GM03348 (cell line): ENCODE measurements at regions not wholly inside any gene's neighbourhood (a gene's known extent, or its start where the extent isn't known, plus 50 kb on each side); places are given as distances from the start of the nearest gene placed in this dataset.
"Not testable (repeated sequence)": the region's sequence is repeated elsewhere in the genome, so short reads cannot be mapped to it uniquely, and the experiment has no call there.

ENCODE experiments used
- DNase-seq: peaks from one replicate; pipeline ENCODE4 v3.0.0; 2012; ENCODE audit warnings: low spot score

DNA sequence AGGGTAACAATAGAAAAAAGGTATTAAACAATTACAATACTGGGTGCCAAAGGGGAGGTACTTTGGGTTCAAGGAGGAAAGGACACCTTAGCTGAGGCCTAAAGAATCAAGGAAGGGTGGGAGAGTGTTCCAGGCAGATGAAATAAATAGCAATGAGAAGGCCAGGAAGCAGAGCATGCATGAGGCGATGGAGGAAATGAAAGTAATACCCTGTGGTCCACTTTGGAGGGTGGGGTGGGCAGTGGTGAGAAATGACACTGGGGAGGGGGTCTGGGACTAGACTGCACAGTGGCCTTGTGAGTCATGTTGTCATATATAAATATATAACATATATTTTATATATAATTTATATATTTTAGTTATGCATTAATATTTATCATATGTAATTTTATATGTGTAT, 55.9 kb downstream of the BHLHE40 start:
- DNase-seq = no peak

DNA sequence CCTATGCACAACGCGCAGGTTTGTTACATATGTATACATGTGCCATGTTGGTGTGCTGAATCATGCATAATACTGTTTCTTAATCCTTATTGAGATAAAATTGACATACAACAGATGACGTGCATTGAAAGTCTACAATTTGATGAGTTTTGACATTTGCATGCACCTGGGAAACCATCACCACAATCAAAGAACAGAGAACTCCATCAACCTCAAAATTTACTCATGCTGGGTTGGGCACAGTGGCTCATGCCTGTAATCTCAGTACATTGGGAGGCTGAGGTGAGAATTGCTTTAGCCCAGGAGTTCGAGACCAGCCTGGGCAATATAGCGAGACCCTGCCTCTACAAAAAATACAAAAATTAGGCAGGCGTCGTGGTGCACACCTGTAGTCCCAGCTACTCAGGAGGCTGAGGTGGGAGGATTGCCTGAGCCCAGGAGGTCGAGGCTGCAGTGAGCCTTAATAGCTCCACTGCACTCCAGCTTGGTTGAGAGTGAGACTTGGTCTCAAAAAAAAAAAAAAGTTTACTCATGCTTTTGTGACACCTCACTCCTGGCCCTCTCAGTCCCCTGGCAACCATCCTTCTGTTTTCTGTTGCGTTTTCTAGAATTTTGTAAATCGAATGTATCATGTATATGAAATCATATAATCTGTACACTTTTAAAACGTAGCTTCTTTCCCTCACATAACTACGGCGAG, 56.6 kb downstream of the BHLHE40 start:
- DNase-seq = no peak

DNA sequence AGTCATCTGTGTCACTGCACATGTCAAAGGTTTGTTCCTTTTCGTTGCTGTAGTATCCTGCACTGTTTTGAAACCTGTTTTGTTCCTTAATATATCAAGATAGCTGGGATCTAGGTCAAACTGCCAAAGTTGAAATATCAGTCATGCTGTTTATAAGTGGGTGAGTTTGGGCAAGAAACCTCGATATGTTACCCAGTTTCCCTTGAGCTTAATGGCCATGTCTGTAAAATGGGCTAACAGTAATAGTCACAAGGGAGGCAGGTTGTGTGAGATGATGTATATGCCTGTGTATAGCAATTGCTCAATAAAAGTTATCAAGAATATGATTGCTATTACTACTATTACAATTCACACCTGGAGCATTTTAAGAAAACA, 57.1 kb downstream of the BHLHE40 start:
- no peak for DNase-seq

DNA sequence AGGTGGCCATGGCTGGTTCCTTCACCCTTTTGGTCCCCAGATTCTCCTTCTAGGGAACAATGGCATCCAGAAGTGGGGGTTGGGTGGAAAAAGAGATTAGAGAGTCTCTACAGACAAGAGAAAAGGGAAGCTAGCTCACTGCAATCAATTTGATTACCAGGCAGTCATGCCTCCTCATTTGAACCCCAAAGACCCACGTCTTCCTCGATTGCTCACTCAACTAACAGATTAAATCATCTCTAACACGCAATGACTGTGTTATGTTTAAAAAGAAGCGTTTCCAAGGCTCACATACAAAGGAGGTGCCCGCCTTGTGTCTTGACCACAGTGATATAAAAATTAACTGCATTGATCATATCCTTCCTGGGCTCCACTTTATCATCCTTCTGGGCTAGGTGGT, 57.6 kb downstream of the BHLHE40 start:
- no peak for DNase-seq

DNA sequence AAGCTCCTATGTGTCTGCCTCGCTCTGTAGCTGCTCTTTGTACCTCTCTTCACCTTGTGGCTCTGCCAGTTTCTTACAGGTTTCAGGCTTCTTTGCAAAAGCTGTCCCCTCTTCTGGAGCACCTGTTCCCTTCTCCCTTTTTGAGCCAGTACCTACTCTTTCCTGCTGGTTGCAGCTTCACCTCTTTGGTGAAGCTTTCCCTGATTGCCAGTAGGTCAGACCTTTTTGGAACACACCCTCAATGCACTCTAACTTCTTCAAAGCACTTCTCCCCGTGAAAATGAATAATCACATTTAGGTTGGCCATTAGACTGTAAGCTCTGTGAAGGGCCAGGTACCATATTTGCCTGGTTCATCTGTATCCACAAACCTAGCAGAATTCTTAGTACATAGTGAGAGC, 60.3 kb downstream of the BHLHE40 start:
- DNase-seq = no peak

DNA sequence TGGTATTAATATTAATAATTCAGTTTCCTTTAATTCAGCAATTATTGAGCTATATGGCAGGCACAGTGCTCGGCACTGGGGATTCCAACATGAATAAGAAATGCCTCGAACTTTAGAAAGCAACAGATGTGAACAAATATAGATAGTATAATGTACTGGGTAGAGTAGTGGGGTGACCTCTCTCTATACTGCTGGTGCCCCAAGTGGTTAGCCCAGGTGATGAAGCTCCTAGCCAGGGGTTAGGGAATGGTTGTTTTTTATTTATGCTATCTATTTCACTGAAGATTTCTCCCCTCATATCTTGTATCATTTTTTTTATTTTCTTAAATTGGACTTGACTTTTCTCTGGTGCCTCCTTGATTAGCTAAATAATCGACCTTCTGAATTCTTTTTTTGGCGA, 62.1 kb downstream of the BHLHE40 start:
- DNase-seq = no peak

DNA sequence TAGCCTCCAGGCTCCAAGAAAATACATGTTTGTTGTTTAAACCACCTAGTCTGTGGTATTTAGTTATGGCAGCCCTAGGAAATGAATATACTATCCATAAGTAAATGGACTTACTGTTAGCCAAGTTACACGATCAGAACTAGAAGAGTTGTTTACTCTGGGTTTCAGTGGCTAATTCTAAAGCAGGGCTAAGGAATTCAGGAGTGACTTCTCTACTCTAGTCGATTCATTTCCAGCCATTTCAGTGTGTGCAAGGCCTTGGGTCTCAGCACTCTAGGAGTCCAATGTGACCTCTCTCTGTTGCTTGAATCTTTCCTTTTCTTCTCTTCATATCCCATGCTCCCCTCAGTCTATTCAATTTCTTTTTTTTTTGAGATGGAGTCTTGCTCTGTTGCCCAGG, 66.7 kb downstream of the BHLHE40 start:
- no peak for DNase-seq

DNA sequence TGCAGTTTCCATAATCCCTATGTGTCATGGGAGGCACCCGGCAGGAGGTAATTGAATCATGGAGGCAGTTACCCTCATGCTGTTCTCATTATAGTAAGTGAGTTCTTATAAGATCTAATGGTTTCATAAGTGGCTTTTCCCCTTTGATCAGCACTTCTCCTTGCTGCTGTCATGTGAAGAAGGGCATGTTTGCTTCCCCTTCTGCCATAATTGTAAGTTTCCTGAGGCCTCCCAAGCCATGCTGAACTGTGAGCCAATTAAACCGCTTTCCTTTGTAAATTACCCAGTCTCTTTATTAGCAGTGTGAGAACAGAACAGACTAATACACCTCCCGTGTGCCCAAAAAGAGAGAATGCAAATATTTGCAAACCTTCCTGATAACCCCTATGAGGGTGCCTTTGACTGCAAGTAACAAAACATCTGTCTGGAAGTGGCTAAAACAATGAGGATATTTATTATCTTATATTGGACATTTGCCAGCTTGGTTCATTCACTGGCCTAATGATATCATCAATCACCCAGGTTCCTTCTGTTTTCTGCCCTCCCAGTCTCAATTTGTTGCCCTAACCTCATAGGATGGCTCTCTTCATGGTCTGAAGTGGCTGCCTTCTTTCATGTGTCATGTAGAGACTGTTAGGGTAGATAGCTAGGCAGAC, 68.7 kb downstream of the BHLHE40 start:
- no peak for DNase-seq

DNA sequence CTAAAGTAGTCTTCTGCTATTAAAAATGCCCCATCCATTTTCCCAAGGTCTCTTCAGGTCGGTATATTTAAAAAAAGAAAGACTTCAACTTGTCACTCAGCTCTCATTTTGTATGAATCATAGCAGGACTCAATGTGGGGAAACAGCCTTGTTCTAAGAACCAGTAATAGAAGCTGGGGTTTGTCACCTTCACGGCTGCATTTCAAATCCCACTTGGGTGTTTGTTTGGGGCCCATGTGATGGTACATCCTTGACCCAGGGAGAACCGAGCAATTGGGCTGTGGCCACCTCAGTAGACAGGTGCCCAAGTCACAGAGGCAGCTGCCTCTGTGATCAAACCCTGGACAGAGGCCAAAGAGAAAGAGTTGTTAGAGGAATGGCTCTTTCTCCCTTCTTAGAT, 70.3 kb upstream of the ARL8B start:
- DNase-seq = no peak

DNA sequence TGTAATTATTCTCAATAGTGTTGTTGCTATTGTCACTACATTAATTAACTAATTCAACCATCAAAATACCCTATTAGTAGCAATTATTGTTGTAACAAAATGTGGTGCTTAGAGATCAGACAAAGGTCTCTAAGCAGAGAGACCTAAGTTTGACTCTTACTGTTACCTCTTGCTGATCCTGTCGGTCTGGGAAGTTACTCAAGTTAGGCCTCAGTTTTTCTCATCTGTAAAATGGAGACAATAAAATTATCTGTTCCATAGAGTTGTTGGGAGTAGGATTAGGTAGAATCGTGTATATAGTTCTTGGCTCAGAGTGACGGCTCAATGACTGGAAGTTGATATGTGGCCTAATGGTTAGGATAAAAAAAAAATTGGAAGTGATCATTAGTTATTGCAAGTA, 69.8 kb upstream of the ARL8B start:
- no peak for DNase-seq

DNA sequence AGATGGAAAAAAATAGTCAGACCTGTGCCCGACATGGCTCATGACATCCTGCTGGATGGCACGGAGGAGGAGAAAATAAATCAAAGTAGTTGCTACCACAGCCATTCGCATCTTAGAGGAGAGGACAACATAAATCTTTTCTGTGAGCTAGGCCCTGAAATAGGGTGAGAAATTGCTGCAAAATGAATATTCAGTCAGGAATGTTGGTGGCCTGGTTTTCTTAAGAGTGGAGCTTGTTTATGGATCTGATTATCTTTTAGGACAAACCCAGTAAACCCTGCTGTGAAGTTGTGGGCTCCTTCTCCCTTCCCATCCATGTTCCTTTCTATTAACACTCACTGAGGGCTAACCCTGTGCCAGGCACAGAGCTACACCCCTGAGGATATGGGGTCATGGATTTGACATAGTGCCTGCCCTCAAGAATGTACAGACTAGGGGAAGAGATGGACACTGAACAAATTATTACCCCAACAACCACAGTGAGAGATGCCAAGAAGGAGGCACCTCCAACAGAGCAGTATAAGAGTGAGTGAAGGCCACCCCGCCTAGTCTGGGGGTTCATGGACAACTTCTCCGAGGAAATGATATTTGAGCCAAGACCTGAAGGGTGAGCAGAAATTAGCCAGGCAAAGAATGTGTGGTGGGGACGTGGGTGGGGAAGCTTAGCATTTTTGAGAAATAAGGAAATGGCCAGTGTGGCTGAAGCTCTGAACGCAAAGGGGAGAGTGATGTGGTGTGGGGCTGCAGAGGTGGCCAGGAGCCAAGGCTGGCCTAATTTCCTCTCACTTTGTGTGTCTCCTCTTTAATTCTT, 68.9 kb upstream of the ARL8B start:
- peak; percentile 75 for DNase-seq

DNA sequence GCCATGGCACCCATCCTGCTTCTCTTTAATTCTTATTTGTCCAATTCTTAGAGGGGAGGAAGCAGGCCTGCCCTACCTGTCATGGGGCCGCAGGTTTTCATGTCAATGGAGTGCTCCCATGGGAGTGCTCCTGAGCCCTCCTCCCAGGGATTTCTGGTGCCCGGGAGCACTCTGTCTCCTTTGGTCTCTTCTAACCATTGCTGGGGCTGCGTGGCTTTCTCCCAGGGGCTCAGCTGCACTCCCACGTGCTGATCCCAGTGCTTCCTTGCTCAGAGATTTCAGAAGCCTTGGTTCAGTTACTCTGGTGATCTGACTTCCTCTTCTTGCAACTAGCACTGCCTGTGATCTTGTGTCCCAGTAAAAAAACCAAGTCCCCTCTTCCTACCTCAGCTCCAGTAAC, 68.0 kb upstream of the ARL8B start:
- DNase-seq = no peak

DNA sequence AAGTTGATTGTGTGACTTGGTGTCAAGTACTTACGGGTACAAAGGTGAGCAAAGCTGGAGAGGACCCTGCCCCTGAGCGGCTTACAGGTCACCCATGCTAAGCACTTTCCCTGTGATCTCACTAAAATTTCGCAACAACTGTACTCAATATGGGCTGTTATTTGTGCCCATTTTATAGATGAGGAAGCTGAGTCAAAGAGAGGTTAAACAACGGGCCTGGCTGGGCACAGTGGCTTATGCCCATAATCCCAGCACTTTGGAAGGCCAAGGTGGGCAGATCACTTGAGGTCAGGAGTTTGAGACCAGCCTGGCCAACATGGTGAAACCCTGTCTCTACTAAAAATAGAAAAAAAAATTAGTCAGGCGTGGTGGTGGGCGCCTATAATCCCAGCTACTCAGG, 67.5 kb upstream of the ARL8B start:
- not testable (repeated sequence) for DNase-seq

DNA sequence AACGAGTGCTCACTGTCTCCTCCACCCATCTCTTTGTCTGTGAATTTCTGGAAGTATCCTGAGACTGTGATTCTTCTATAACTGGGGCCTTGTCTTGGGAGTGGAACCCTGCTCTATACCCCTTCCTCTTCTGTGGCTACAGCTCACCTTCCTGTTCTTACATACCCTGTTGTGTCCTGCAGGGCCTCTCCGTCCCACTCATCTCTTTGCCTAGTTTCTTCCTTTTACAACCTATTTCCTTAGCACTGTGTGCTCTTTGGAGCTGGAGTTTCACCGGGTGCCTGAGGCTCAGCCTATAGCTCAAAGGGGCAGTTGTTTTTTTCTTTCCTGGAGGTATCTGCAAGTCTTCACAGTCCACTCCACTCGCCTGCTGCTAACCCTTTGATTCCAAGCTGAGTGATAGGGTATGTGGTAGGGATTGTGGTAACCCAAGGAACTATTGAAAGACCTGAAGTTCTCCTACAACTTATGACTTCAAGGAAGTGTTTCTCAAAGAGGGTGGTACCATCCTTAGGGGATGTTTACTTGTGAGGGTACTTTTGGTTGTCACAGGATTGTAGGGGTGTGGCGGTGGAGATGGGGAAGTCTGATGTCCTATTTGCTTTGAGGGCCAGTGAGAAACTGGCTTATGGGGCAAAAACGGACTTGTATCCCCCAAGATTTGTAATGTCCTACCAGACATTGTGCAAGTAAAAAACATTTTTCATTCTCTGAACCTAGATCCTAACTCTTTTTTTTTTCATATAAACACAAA, 66.6 kb upstream of the ARL8B start:
- DNase-seq = no peak

DNA sequence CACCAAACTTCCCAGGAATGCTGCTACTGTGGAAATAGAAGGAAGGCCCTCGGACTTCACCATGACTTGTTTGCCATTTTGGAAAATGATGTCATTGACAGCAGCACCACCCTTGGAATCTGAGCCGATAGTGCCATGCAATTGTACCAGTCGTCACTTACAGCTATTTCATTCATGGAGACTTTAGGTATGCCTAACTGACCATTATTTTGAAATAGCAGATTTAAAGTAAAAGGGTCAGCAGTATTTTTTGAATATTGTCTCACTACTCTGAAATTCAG, 66.0 kb upstream of the ARL8B start:
- no peak for DNase-seq

DNA sequence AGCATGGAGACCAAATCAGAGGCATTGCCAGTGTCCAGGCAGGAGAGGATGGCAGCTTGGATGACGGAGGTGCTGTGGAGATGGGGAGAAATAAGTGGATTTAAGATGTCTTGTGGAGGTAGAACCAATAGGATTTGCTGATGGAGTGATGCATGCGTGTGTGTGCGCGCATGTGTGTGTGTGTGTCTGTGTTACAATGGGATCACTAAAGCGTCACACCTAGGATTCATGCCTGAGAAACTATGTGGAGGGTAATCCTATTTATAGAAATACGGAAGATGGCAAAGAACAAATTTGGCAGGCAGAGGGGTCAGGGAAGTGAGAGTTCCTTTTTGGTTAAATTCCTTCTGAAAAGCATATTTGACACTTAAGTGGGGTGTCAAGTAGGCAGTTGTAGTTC, 64.8 kb upstream of the ARL8B start:
- DNase-seq = no peak

DNA sequence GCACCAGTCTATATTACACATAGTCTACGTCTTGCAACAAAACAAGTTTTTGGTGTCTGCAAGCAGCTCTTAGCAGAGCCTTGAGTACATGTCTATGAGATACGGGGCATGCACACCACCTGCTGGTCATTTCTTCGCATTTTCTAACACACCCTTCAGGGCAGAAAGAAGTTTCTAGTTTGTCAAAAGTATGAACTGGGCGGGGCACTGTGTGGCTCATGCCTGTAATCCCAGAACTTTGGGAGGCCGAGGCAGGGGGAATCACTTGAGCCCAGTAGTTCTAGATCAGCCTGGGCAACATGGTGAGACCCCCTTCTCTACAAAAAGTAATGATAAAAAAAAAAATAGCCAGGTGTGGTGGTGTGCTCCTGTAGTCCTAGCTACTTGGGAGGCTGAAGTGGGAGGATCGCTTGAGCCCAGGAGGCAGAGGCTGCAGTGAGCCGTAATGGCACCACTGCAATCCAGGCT, 64.2 kb upstream of the ARL8B start:
- peak; percentile 74 for DNase-seq

DNA sequence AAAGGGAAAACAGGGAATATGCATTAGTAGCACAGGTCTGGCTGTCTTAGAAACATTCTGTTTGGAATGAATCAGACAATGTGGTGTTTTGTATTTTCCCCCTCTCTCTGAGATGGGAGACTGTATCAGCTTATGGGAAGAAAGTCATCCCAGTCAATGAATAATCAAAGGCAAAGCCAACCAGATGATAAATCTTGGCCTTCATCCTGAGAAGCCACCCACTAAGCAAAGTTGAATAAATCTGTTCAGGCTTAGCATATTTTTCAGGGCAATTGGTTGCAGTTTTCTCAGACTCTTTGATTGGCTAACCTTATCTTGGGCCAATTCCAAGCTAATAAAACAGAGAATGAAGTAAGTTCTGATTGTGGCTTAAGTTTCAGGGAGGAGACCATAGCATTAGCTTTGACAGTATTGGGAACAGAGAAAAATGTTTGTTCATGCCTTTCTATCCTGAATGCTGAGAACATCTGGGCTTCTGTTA, 63.6 kb upstream of the ARL8B start:
- DNase-seq = peak; percentile 74

DNA sequence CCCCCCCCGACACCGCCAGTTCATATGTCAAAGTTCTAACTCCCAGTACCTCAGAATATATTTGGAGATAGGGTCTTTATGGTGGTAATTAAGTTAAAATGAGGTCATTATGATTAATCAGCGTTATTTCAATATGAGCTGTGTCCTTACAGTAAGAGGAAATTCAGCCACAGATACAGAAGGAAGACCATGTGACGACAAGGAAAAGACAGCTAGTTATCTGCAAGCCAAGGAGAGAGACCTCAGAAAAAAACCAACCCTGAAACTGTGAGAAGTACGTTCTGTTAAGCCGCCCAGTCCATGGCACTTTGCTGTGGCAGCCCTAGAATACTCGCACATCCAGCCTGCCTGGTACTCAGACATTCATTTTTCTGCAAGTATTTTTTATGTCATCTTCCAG, 62.3 kb upstream of the ARL8B start:
- DNase-seq = no peak

DNA sequence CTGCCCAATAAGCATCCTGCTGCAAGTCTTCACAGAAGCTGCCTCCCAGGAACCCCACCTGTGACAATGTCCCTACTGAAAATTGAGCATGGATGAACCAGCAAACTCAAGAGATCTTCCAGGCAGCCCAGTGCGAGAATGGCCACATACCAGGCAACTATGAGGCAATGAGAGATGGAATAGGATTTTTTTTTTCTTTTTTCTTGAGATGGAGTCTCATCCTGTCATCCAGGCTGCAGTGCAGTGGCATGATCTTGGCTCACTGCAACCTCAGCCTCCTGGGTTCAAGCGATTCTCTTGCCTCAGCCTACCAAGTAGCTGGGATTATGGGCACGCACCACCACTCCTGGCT, 60.9 kb upstream of the ARL8B start:
- no peak for DNase-seq

DNA sequence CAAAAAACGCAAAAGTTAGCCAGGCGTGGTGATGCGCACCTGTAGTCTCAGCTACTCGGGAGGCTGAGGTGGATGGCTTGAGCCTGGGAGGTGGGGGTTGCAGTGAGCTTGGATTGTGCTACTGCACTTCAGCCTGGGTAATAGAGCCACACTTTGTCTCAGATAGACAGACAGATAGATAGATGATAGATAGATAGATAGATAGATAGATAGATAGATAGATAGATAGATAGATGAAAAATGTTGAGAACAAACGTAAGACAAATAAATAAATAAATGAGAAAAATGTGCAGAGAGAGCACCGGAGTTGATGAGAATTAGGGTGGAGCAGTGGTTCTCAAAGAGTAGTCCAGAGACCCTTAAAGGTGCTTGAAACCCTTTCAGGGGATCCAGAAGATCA, 58.4 kb upstream of the ARL8B start:
- no peak for DNase-seq

DNA sequence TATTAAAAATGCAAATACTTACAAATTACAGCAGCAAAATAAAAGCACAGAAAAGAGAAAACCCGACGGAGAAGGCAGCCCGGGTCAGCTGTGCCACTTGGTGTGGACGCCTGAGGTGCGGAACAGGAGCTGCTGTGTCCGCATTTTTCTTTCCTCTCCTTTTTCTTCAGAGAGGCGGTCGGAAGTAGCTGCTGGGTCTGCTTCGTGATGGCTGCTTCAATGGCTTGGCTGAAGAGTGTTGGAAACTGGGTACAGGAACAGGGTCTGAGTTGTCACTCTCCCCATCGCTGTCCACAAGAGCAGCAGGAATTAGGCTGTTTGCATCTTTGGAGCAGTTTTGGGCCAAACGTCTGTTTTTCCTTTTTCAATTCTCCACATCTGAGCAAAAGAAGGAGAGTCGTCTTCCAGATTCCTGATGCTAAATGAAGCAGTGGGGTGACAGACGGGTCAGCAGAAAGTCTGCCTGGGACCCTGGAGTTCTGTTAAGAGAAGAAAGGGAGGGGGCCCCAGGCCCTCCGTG, 53.5 kb upstream of the ARL8B start:
- no peak for DNase-seq

DNA sequence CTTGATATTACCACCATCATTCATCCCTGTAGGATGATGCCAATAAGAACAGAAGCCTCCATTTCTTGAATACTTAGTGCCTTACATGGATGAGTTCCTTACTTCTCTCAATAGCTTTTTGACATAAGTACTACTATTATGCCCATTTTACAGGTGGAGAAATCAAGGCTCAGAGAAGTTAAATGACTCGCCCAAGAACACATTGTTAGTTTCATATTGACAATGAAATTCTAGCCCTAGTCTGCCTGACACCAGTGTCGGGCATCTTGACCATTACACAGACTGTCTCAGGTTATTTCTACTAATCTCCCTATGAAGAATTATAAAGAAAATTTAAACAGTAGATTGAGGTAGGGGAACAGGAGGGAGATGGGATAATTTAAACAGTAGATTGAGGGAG, 52.5 kb upstream of the ARL8B start:
- DNase-seq = no peak
